Pancreas (tissue), 10 donors: ENCODE measurements at regions not wholly inside any gene's neighbourhood (a gene's known extent, or its start where the extent isn't known, plus 50 kb on each side); places are given as distances from the start of the nearest gene placed in this dataset.

Experiments used
- ATAC-seq, 4 donors: fragments of 200-7000 bp; cut with Tn5 transposase; one replicate each; pipeline versions ENCODE4 v1.8.0 to v1.9.1; 2020; ENCODE audit warnings: mild to moderate bottlenecking in 4 of 4, moderate library complexity in 4 of 4
- DNase-seq, 6 donors: peaks; one replicate each; pipeline ENCODE4 v3.0.0-alpha.2; 2020
- FAIRE-seq: peaks from 2 replicates; lab custom pipeline; 2012; peaks lifted over from hg19 to GRCh38; lab: Jason Lieb, UNC
- H3K27ac ChIP-seq, 4 donors: fragments of 200-600 bp; sonication (generic); 1 replicate in 3 of 4; 2 replicates in 1 of 4; pipeline versions ENCODE4 v1.5.0 to v1.8.0; 2020
- H3K27me3 ChIP-seq, 4 donors: fragments of 200-600 bp; one replicate each; pipeline ENCODE4 v1.8.0; 2021
- H3K36me3 ChIP-seq, 3 donors: fragments of 200-600 bp; sonication (generic) in 1 of 3; one replicate each; pipeline versions ENCODE4 v1.5.0 to v1.8.0; 2020 to 2021
- H3K4me1 ChIP-seq, 3 donors: fragments of 200-600 bp; one replicate each; pipeline ENCODE4 v1.8.0; 2021
- H3K4me3 ChIP-seq, 4 donors: fragments of 200-600 bp; sonication (generic) in 2 of 4; one replicate each; pipeline versions ENCODE4 v1.5.0 to v1.8.0; 2020 to 2021
- H3K9me3 ChIP-seq, 4 donors: fragments of 200-600 bp; one replicate each; pipeline ENCODE4 v1.8.0; 2021
- WGBS, 2 donors: extraction: QIAGEN DNeasy Blood & Tissue Kit; methylation state at CpG; one replicate each; pipeline ENCODE4 v1.1.7; 2013; 5-methylcytosine and 5-hydroxymethylcytosine counted together
- intact Hi-C, 3 donors: fragments of 100-400 bp; cut with DNase I; formaldehyde crosslinking; loops; one replicate each; pipeline versions ENCODE4 v1.11.1 to v1.14.2; 2022
- TF ChIP-seq, protein P1 (sequence below), 4 donors: fragments of 200-600 bp; sonication (generic) in 3 of 4; IDR thresholded peaks; one replicate each; pipeline versions ENCODE4 v1.5.0 to v1.8.0; 2021; ENCODE audit warnings: antibody characterized with exemption in 4 of 4
- donor health status: healthy with polysubstance abuse.
- donor health status: DM: no; HTN: no; CAD: no; lungs with moderate emphysema.
- donor health status: DM: no; HTN: no; CAD: no.
- donor health status: control.
- donor health status: control.
- donor health status: Bipolar disorder and iron deficiency.
- donor health status: DM: yes; HTN: yes; CAD: no.
- donor health status: DM: no; HTN: no; CAD: no.
- donor health status: DM: no; HTN: no; CAD: no.
- donor health status: DM: yes; HTN: yes; CAD: no.

DNA sequence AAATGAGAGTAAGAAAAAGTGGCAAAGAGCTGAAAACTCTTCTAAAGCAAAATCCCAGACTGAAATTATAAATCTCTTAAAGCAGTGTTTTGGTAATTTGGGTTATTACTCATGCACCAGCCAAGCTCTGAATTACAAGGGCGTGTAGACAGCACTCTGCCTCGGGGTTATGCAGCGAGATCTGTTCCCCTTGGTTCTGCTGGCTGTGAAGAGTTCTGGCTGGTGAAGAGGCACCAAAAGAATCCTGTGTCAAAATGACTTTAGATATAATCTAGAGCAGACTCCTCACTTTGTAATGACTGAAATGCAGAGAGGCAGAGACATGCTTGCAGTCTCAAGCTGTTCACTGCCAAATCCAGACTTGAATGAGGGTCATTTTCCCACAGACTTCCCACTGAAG lies 461.8 kb upstream of the CXADR start:
- H3K4me1 ChIP-seq, result no peaks in the 10 kb centered on the region
- FAIRE-seq (no peak), DNase-seq (no peak), ATAC-seq (no peak)
- H3K36me3 ChIP-seq, result no peaks in the 10 kb centered on the region
- H3K27ac ChIP-seq, result no peak overlapping the region
- no peaks in the 10 kb centered on the region for H3K27me3 ChIP-seq
- intact Hi-C loops, result no loop called here
- H3K9me3 ChIP-seq, result no peaks in the 10 kb centered on the region
- TF ChIP-seq, protein P1, sequence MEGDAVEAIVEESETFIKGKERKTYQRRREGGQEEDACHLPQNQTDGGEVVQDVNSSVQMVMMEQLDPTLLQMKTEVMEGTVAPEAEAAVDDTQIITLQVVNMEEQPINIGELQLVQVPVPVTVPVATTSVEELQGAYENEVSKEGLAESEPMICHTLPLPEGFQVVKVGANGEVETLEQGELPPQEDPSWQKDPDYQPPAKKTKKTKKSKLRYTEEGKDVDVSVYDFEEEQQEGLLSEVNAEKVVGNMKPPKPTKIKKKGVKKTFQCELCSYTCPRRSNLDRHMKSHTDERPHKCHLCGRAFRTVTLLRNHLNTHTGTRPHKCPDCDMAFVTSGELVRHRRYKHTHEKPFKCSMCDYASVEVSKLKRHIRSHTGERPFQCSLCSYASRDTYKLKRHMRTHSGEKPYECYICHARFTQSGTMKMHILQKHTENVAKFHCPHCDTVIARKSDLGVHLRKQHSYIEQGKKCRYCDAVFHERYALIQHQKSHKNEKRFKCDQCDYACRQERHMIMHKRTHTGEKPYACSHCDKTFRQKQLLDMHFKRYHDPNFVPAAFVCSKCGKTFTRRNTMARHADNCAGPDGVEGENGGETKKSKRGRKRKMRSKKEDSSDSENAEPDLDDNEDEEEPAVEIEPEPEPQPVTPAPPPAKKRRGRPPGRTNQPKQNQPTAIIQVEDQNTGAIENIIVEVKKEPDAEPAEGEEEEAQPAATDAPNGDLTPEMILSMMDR (IDR thresholded peaks at IDR 0.05), result no peak
- 47 to 53% methylated on average over 3 of the region's 3 CpGs for WGBS, 2 donors
- no peak overlapping the region for H3K4me3 ChIP-seq

DNA sequence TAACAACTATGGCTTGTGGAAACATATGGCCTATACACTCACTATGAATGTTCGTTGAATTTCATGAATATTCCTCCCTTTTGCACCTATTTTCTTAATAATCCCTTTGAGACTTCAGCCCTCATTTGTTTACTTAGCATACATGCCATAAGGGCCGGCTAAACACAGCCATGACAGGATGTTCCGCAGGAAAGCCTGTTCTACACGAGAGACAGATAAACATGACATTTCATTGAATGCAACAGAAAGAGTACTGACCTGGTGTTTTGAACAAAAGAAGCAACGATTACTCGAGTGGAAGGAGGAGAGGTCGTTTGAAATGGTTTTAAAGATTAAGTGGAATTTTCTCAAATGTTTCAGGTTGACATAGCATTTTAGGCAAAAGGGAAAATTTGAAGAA lies 459.5 kb upstream of the CXADR start:
- TF ChIP-seq, protein P1 (IDR thresholded peaks at IDR 0.05), result no peak
- no peak overlapping the region for H3K4me3 ChIP-seq
- WGBS, 2 donors, result 37% methylated on average over 7 of the region's 7 CpGs
- FAIRE-seq (no peak), DNase-seq (no peak), ATAC-seq (no peak)
- H3K27ac ChIP-seq, result no peak overlapping the region
- no peaks in the 10 kb centered on the region for H3K4me1 ChIP-seq
- intact Hi-C loops, result no loop called here
- H3K36me3 ChIP-seq, result no peaks in the 10 kb centered on the region
- no peaks in the 10 kb centered on the region for H3K27me3 ChIP-seq
- H3K9me3 ChIP-seq, result no peaks in the 10 kb centered on the region

DNA sequence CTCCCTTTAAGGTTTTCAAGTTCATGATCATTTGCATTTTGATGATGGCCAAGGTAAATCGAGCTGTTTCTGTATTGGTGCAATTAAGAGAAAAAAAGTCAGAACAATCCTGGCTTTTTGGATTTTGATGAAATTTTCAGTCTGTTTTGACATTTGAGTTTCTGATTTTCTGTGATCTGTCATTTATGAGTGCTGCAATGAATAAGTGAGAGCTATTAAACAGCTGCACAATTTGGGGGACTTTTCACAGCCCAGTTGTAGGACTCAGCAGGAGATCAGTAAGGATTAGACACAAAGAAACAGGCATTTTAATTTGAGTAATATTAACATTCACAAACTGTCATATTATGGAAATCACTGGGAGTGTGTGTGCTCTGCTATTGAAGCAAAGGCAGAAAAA lies 452.9 kb upstream of the CXADR start:
- no peak for FAIRE-seq
- Histone ChIP-seq H3K4me1 (no peaks in the 10 kb centered on the region), H3K36me3 (no peaks in the 10 kb centered on the region), H3K27me3 (no peaks in the 10 kb centered on the region), H3K9me3 (no peaks in the 10 kb centered on the region), H3K4me3 (no peak overlapping the region), H3K27ac (no peak overlapping the region)
- WGBS, 2 donors, result 27 to 29% methylated on average over 1 of the region's 1 CpG
- TF ChIP-seq, protein P1 (IDR thresholded peaks at IDR 0.05), result no peak
- intact Hi-C loops, result no loop called here
- DNase-seq, result no peak
- ATAC-seq, result no peak

DNA sequence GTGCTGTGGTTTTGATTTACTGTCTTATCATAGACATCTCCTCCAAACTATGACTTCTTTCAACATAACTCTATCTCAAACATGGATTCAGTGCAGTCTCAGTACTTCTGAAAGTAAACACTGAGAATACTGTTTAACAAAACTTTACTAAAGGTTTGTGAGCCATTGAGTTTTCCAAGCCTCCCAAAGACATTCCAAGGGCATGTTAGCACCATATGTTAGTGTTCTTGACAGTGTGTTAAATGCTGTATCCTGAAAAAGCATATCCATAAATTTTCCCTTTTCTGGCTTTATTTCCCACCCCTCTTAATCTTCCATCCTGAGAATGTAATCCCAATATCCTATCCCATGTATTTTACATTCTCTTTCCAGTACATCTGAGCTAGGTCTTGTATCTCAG lies 446.8 kb upstream of the CXADR start:
- intact Hi-C loops, result no loop called here
- no peak for FAIRE-seq

DNA sequence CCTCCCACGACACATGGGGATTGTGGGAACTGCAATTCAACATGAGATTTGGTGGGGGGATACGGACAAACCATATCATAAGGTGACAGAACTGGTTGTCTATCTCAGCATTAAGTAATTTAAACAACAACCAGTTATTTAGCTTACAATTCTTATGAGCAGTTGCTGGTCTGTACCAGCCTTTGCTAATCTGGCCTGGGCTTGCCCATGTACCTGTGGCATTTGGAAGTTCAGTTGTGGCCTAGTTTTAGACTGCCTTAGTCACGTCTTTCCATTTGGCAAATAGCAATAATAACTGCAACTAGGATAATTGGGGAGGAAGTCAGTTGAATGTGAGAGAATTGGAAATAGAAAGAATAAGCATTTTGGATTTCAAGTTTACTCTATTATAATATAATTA lies 441.8 kb upstream of the CXADR start:
- WGBS, 2 donors, result 55 to 68% methylated on average over 3 of the region's 3 CpGs
- TF ChIP-seq, protein P1 (IDR thresholded peaks at IDR 0.05), result no peak
- Histone ChIP-seq H3K9me3 (no peaks in the 10 kb centered on the region), H3K27ac (no peak overlapping the region), H3K4me3 (no peak overlapping the region), H3K4me1 (no peaks in the 10 kb centered on the region), H3K27me3 (no peaks in the 10 kb centered on the region), H3K36me3 (no peaks in the 10 kb centered on the region)
- ATAC-seq (no peak), FAIRE-seq (no peak), DNase-seq (no peak)
- intact Hi-C loops, result no loop called here

More for the DNA sequence above, 446.8 kb upstream of the CXADR start:
- Histone ChIP-seq H3K4me1 (no peaks in the 10 kb centered on the region), H3K9me3 (no peaks in the 10 kb centered on the region), H3K4me3 (no peak overlapping the region), H3K27me3 (no peaks in the 10 kb centered on the region), H3K27ac (no peak overlapping the region), H3K36me3 (no peaks in the 10 kb centered on the region)
- DNase-seq (no peak), ATAC-seq (no peak)
- TF ChIP-seq, protein P1 (IDR thresholded peaks at IDR 0.05), result no peak
